ENCODE measurements at regions not wholly inside any gene's neighbourhood (a gene's known extent, or its start where the extent isn't known, plus 50 kb on each side); places are given as distances from the start of the nearest gene placed in this dataset.

- TF ChIP-seq POLR2AphosphoS5 (IDR thresholded peaks at IDR 0.05), result no peak
- TF ChIP-seq CTCF (IDR thresholded peaks at IDR 0.05), result no peak
Observed at GRCh38 chr3:170764017-170764416, 106.0 kb downstream of the RPL22L1 start.

Data from breast epithelium (tissue), 3 donors.